ENCODE measurements at regions not wholly inside any gene's neighbourhood (a gene's known extent, or its start where the extent isn't known, plus 50 kb on each side); places are given as distances from the start of the nearest gene placed in this dataset.

GRCh38 chr6:22349051-22349450 lies 52.2 kb upstream of the PRL start:
- TF ChIP-seq REST (IDR thresholded peaks at IDR 0.05; ENCODE audit: insufficient read depth in 1 of 2, low read depth in 2 of 2, low read length in 2 of 2) (no peak), SIN3A (IDR thresholded peaks at IDR 0.05; ENCODE audit: borderline replicate concordance, insufficient read depth, low read length) (no peak), POLR2AphosphoS5 (IDR thresholded peaks at IDR 0.05; ENCODE audit: low read depth, low read length) (no peak), TAF1 (IDR thresholded peaks at IDR 0.05; ENCODE audit: borderline replicate concordance, insufficient read depth, low read length) (no peak), FOXP2 (optimal IDR thresholded peaks at IDR 0.05; ENCODE audit: borderline replicate concordance, extremely low read depth, extremely low read length, insufficient read depth) (no peak)

- TF ChIP-seq REST (IDR thresholded peaks at IDR 0.05; ENCODE audit: insufficient read depth in 1 of 2, low read depth in 2 of 2, low read length in 2 of 2): no peak
- TF ChIP-seq FOXP2 (optimal IDR thresholded peaks at IDR 0.05; ENCODE audit: borderline replicate concordance, extremely low read depth, extremely low read length, insufficient read depth): no peak
- no peak for TF ChIP-seq POLR2AphosphoS5 (IDR thresholded peaks at IDR 0.05; ENCODE audit: low read depth, low read length)
- TF ChIP-seq TAF1 (IDR thresholded peaks at IDR 0.05; ENCODE audit: borderline replicate concordance, insufficient read depth, low read length): no peak
- no peak for TF ChIP-seq SIN3A (IDR thresholded peaks at IDR 0.05; ENCODE audit: borderline replicate concordance, insufficient read depth, low read length)
Observed at GRCh38 chr6:22349528-22349927, 52.7 kb upstream of the PRL start.

- no peak for TF ChIP-seq POLR2AphosphoS5 (IDR thresholded peaks at IDR 0.05; ENCODE audit: low read depth, low read length)
- TF ChIP-seq SIN3A (IDR thresholded peaks at IDR 0.05; ENCODE audit: borderline replicate concordance, insufficient read depth, low read length): no peak
- TF ChIP-seq FOXP2 (optimal IDR thresholded peaks at IDR 0.05; ENCODE audit: borderline replicate concordance, extremely low read depth, extremely low read length, insufficient read depth): no peak
- TF ChIP-seq TAF1 (IDR thresholded peaks at IDR 0.05; ENCODE audit: borderline replicate concordance, insufficient read depth, low read length): no peak
- TF ChIP-seq REST (IDR thresholded peaks at IDR 0.05; ENCODE audit: insufficient read depth in 1 of 2, low read depth in 2 of 2, low read length in 2 of 2): no peak
Observed at GRCh38 chr6:22350109-22350508, 53.3 kb upstream of the PRL start.

- TF ChIP-seq FOXP2 (optimal IDR thresholded peaks at IDR 0.05; ENCODE audit: borderline replicate concordance, extremely low read depth, extremely low read length, insufficient read depth) (no peak), SIN3A (IDR thresholded peaks at IDR 0.05; ENCODE audit: borderline replicate concordance, insufficient read depth, low read length) (no peak), POLR2AphosphoS5 (IDR thresholded peaks at IDR 0.05; ENCODE audit: low read depth, low read length) (no peak), TAF1 (IDR thresholded peaks at IDR 0.05; ENCODE audit: borderline replicate concordance, insufficient read depth, low read length) (no peak), REST (IDR thresholded peaks at IDR 0.05; ENCODE audit: insufficient read depth in 1 of 2, low read depth in 2 of 2, low read length in 2 of 2) (no peak)
Observed at GRCh38 chr6:22353101-22353500, 56.3 kb upstream of the PRL start.
